Activated T-cell treated with anti-CD3 and anti-CD28 coated beads for 1 hour (primary cell): ENCODE measurements at regions not wholly inside any gene's neighbourhood (a gene's known extent, or its start where the extent isn't known, plus 50 kb on each side); places are given as distances from the start of the nearest gene placed in this dataset.

Experiments
- DNase-seq: peaks from one replicate; pipeline ENCODE4 v3.0.0-alpha.2; 2020; ENCODE audit warnings: low read depth

- no peak for DNase-seq
Observed at GRCh38 chr5:89268460-89268859, 385.5 kb upstream of the MEF2C start.

DNA sequence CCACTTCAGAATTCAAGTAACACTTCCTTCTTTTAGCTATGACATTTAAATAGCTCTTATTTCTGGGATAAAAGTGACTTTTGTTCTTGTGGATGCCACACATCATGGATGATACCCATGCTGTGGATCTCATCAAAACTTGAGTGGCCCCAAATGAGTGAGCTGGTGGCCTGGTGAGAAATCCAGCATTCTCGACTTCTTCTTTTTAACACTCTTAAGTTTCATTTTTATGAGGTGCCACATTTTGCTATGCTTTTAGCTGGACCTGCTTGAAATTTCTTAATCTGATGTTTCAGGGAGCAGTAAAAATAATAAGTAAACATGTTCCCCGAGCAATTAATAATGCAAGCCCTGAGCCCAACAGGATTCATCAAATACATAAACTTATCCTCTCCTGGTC is 384.8 kb upstream of the MEF2C start:
- no peak for DNase-seq

- no peak for DNase-seq
Observed at GRCh38 chr5:89265511-89266179, 382.7 kb upstream of the MEF2C start.

DNA sequence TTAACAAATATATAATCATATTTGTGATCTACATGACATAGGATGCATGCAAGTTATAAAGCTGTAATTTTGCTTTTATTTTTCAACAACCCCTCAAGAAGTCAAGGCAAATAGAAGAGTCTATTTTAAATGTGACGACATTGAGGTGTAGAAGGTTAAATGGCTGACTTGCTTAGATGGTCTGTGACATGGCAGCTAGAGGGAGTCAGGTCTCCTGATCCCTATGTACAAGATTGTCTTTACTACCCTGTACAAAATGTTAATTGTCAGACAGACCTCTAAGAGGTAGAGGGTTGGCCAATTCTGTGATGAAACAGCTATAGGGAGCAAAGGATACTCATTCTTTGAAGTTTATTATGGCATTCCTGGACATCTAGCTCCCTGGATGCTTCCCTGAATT is 380.9 kb upstream of the MEF2C start:
- no peak for DNase-seq

GRCh38 chr5:89262030-89262429 is 379.0 kb upstream of the MEF2C start:
- DNase-seq, result no peak

- no peak for DNase-seq
Observed at GRCh38 chr5:89260254-89260653, 377.3 kb upstream of the MEF2C start.

- DNase-seq, result no peak
Observed at GRCh38 chr5:89255845-89256463, 373.0 kb upstream of the MEF2C start.

- DNase-seq, result no peak
Observed at GRCh38 chr5:89253666-89254352, 370.8 kb upstream of the MEF2C start.

- no peak for DNase-seq
Observed at GRCh38 chr5:89246864-89247263, 363.9 kb upstream of the MEF2C start.

- no peak for DNase-seq
Observed at GRCh38 chr5:89246252-89246651, 363.3 kb upstream of the MEF2C start.

- DNase-seq, result no peak
Observed at GRCh38 chr5:89243611-89244010, 360.6 kb upstream of the MEF2C start.

DNA sequence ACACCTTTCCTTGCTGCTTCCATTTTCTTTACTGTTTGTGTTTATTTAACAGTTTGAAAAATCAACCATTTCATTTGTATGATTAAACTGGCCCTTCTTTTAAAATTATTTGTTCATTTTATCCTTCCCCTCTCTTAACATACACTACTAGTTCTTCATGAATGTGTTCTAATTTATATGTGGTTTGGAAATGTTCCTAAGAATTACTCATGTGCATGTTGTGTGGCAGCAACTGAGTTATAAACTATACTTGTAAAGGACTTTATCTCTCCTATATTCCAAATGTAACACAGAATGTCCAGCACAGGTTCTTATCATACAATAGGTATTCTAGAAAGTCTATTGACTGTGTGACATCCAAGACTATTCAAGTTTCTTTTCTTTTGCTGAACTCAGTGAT is 358.2 kb upstream of the MEF2C start:
- DNase-seq, result no peak

- no peak for DNase-seq
Observed at GRCh38 chr5:89236900-89237299, 353.9 kb upstream of the MEF2C start.

DNA sequence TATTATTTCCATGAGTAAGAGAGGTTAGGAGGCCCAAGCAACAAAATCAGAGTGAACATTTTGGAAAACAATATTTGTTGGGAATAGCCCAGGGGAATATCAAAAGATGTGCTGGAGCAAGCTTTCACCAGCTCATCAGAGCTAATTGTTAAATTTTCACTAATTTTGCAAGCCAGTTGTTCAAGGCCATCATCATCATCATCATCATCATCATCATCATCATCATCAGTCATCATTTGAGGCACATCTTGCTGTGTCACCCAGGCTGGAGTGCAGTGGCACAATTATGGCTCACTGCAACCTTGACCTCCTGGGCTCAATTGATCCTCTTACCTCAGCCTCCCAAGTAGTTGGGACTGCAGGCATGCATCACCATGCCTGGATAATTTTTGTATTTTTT is 350.5 kb upstream of the MEF2C start:
- DNase-seq, result no peak

DNA sequence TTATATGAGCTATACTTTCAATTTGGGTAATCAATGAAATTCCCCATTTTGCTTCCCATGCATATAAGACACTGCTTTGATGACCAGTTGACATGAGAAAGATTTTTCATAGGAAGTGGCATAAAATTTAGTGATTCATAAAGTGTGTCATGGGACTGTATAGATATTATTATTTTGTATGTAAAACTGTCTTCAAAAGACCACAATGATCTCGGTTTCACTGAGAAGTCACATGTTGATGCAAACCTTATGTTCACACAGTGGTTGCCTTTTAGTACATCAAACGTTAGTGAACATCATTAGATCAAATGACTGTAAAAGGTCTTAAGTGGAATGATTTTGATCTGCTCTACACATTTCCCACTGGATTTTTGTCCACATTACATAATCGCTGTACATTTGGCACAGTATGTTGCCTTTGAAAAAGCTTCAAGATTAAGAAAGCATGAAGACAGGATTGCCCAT is 349.2 kb upstream of the MEF2C start:
- no peak for DNase-seq

DNA sequence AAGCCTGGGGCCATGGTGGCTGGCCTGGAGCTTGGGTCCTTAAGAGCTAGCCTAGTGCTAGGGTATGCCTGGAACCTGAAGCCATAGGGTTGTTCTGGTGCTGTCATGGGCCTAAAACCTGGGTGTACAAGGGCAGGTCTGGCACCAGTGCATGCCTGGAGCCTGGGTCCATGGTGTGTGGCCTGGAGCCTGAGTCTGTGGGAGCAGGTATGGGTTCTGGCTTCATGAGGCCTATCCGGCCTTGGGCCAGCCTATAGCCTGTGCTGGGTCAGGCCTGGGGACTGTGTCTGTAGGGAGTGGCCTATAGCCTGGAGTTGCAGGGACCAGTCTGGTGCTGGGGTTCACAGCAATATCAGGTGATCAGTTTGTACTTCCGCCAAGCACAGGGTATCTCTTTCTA is 347.2 kb upstream of the MEF2C start:
- no peak for DNase-seq

DNA sequence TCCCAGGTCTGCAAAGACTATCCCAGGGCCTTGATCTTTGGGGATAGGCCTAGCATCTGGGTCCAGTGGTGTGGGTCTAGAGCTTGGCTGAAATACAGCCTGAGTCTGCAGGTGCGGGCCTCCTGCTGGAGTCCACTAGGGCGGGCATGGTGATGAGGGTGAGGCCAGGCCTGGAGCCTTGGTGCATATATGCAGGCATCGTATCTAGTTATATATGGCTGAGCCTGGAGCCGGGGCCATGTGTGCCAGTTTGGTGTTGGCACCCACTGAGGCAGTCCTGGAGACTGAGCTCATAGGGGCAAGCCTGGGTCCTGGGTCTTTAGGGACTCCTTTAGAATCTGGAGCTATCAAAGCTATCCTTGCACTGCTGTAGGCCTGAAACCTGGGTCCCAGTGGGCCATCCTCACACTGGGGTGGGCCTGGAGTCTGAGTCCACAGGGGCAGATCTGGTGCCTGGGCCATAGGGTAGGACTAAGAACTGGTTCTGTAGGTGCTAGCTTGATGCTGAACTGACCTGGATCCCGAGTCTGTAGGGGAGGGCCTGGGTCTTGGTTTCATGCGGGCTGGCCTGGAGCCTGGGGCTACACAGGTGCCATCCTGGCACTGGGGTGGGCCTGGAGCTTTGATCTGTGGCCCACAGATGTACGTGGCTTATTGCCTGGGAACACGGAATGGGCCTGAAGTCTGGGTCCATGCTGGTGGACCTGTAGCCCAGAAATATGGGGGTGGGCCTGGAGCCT is 346.5 kb upstream of the MEF2C start:
- no peak for DNase-seq

GRCh38 chr5:89228355-89228754 is 345.4 kb upstream of the MEF2C start:
- no peak for DNase-seq

DNA sequence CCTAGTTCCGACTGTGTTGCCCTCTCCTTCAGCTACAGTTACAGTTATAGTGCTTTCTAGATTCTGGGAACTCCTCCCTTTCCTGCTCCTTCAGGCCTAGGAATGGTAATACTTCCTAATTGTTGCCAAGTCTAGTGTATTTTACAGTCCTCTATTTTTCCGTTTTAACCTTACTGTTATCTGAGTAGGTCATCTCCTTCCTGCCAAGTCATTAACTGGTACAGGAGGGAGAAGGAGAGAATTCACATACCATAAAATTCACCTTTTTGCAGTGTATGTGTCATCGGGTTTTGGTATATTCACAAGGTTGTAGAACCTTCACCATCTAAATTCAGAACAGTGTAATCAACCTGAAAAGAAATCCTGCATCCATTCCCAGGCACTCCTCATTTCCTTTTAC is 335.4 kb upstream of the MEF2C start:
- DNase-seq, result no peak

- no peak for DNase-seq
Observed at GRCh38 chr5:89216606-89217005, 333.6 kb upstream of the MEF2C start.

DNA sequence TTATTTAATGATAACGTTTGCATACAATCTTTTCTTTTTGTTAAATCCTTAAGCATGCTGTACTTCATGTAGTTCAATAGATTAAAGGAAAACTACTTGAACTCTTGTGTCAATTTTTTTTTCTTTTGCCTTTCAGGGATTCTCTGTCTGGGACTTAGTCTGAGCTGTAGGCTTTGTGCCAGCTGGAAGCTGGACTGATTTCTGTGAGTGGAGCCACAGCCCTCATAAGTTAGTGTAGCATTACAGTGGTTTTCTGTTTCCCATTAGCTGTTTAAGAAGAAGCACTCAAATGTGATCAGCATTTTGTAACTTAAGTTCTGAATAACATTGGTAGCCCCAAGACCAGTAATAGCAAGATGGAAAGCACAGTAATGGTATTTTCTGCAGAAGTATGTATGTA is 330.6 kb upstream of the MEF2C start:
- no peak for DNase-seq

- DNase-seq, result no peak
Observed at GRCh38 chr5:89211836-89212235, 328.9 kb upstream of the MEF2C start.

DNA sequence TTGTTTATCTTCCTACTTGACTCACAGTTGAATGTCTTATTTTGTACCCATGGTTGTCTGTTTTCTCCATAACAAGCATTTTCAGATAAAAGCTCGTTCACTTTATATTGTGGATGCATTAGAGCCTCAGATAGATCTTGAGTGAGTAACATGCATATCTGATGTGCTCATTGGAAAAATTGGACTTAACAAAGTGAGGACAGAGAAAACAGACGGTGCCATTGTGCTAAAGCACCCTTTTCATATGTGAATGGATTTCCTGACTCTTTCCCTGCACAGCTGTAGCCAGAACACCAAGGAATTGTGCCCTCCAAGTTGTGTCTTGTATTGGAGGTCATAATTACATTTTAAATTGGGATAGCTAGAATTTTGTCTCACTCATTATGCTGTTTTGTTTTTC is 325.8 kb upstream of the MEF2C start:
- DNase-seq, result no peak
